RWPE1 (cell line): ENCODE measurements at regions not wholly inside any gene's neighbourhood (a gene's known extent, or its start where the extent isn't known, plus 50 kb on each side); places are given as distances from the start of the nearest gene placed in this dataset.
A peak's percentile ranks its signal among the peaks of the same experiment; 100 is the strongest.
"Not testable (repeated sequence)": the region's sequence is repeated elsewhere in the genome, so short reads cannot be mapped to it uniquely, and the experiment has no call there.

Experiments
- CTCF ChIA-PET: fragments of 350-600 bp; sonication (Branson Sonifier 250); formaldehyde crosslinking; extraction: SDS; loops from one replicate; lab custom pipeline; 2021; lab: Yijun Ruan, JAX
- POLR2A ChIA-PET: fragments of 400-600 bp; formaldehyde crosslinking; extraction: SDS; loops from one replicate; lab custom pipeline; 2020; ENCODE audit warnings: antibody characterized with exemption; ENCODE audit not compliant: low non-redundant PET; lab: Yijun Ruan, JAX
- DNase-seq: peaks from one replicate; pipeline ENCODE4 v3.0.0; 2012; ENCODE audit warnings: low spot score
- H3K27ac ChIP-seq: fragments of 450-650 bp; 2 replicates; pipeline ENCODE4 v1.5.1; 2017
- TF ChIP-seq, protein P1 (sequence below): fragments of 450-650 bp; conservative IDR thresholded peaks from 2 replicates; pipeline ENCODE4 v1.5.1; 2017; ENCODE audit warnings: low read depth, mild to moderate bottlenecking

DNA sequence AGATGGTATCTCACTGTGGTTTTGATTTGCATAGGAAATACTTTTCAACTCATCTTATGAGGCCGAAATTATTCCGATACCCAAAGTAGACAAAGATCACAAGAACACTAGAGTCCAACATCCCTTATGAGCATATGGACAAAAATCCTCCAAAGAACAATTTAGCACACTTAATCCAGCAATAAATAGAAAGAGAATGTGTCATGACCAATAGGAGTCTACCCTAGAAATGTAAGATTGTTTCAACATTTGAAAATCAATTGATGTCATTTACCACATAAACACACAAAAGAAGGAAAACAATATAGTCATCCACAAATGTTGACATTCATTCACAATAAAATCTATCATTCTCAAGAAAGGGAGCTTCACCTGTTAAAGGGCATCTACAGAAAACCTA is 307.8 kb upstream of the SMIM21 start:
- ChIA-PET POLR2A (no interaction called here), CTCF (no interaction called here)
- TF ChIP-seq, protein P1, sequence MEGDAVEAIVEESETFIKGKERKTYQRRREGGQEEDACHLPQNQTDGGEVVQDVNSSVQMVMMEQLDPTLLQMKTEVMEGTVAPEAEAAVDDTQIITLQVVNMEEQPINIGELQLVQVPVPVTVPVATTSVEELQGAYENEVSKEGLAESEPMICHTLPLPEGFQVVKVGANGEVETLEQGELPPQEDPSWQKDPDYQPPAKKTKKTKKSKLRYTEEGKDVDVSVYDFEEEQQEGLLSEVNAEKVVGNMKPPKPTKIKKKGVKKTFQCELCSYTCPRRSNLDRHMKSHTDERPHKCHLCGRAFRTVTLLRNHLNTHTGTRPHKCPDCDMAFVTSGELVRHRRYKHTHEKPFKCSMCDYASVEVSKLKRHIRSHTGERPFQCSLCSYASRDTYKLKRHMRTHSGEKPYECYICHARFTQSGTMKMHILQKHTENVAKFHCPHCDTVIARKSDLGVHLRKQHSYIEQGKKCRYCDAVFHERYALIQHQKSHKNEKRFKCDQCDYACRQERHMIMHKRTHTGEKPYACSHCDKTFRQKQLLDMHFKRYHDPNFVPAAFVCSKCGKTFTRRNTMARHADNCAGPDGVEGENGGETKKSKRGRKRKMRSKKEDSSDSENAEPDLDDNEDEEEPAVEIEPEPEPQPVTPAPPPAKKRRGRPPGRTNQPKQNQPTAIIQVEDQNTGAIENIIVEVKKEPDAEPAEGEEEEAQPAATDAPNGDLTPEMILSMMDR, result no peak
- DNase-seq, result no peak
- H3K27ac ChIP-seq, result no peak overlapping the region

DNA sequence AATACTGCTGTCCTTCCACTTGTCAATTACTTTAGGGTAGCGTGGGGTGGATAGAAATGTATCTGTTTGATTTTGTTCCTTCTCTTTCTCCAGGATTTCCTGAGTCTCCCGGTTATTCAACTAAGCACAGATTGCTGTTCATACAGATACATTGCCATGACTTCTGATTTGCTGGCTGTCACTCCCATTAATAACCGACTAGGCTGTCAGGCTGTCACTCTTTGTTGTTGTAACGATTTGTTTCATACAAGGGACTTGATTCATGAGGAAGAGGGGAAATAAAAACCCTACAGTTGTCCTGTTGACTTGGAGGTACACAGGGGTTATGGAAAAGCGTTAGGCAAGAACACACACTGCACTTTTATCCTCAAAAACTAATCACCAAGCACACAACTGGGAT is 302.7 kb upstream of the SMIM21 start:
- DNase-seq, result no peak
- TF ChIP-seq, protein P1, result no peak
- POLR2A ChIA-PET, result no interaction called here
- no peak overlapping the region for H3K27ac ChIP-seq
- CTCF ChIA-PET, result no interaction called here

DNA sequence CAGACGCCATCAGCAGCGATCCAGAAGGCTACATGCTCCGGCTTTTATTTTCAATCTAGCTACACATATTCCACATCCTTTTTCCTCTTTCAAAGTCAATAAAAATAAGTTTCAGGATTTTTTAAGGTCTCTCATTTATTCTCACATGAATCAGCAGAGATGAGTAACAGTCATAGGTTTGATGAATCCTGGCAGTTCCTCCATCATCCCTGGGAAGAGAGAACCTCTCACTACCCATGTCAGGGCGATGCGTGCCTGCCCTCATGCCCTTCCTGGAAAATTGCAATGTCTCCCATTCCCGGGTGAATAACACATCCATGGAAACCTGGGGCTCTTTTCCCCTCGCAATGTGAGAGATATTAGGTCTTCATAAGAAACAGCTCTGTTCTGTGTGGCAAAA is 301.1 kb upstream of the SMIM21 start:
- CTCF ChIA-PET, result interaction anchor here (0.7 kb wide), 1 partner anchor 126 kb away, joined by 3 read pairs; no protein-coding TSS in a partner anchor
- POLR2A ChIA-PET, result no interaction called here
- TF ChIP-seq, protein P1, result no peak

DNA sequence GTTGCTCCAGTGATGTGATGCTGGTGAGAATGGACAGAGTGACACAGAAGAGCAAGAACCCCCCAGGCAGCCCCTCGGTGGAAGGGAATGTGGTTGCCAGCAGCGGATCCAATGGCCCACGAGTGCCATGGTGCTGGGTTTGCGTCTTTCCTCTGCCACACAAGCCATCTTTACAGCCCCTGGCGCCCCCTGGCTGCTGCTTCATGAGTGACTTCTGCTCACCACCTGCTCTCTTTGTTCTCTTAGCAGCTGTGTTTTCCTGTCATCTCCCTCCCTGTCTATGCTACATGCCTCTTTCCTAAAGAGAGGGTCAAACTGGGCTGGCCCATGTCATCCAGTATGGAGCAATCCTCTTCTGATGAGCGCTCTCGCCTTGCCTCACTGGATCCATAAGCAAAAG is 300.0 kb upstream of the SMIM21 start:
- ChIA-PET POLR2A (no interaction called here), CTCF (interaction anchor here (0.6 kb wide), 1 partner anchor 938 kb away, joined by 3 read pairs; no protein-coding TSS in a partner anchor)
- DNase-seq, result peak; percentile 1
- TF ChIP-seq, protein P1, result peak; percentile 18; the same call in 1 of the 2 replicates
- no peak overlapping the region for H3K27ac ChIP-seq

More for the DNA sequence above, 301.1 kb upstream of the SMIM21 start:
- no peak for DNase-seq
- no peak overlapping the region for H3K27ac ChIP-seq

DNA sequence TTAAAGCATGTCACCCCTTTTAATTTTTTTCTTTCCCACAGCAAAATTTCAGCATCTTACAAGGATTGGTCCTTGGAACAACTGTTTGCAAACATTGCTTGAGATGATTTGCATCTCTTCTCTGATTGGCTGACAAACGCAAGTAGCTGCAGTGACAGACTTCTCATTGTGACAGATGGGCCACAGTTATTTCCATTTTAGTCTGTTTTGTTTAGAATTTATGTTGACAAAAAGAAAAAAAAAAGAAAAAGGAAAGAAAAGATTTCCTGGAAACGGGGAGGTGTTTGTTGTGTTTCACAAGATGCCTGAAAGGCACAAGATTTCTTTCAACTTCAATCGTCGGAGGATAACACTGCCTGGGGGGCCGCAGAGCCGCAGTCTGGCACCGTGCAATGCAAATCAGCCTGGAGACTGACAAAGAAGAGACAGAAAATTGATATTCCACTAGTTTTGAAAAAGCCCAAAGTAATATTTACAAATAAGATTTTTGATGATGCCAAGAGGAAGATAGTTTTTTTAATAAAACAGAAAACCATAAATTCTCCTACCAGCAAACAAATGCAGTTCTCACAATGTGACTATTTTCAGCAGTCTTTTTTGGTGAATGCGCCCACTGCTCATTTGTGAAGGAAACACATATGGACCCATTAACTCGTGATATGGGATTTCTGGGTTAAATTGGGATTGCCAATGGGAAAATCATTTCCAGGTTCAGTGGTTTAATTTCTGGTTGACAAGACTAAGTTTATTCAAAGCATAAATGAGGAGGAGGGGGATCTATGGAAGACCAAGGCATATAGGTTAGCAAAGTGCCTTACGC is 296.2 kb upstream of the SMIM21 start:
- CTCF ChIA-PET, result no interaction called here
- H3K27ac ChIP-seq, result no peak overlapping the region
- DNase-seq, result no peak
- POLR2A ChIA-PET, result no interaction called here
- TF ChIP-seq, protein P1, result no peak

DNA sequence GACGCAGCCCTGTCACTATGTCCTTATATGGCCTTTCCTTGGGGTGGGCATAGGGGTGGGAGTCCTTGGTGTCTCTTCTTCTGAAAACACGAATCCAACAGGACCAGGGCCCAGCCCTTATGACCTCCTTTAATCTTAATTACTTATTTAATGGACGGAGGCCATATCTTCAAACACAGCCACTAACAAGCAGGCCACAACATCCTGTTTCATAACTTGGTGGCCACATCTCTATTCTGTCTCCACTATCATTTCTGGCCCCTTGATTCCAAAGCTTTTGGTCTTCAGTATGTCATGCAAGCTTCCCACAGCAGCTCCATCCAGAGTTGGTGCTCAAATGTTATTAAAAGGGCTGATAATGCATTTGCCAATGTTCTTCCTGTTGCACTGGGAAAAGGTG is 287.3 kb upstream of the SMIM21 start:
- CTCF ChIA-PET, result interaction anchor here (0.7 kb wide), 1 partner anchor 504 kb away, joined by 3 read pairs; no protein-coding TSS in a partner anchor
- TF ChIP-seq, protein P1, result no peak
- DNase-seq, result no peak

DNA sequence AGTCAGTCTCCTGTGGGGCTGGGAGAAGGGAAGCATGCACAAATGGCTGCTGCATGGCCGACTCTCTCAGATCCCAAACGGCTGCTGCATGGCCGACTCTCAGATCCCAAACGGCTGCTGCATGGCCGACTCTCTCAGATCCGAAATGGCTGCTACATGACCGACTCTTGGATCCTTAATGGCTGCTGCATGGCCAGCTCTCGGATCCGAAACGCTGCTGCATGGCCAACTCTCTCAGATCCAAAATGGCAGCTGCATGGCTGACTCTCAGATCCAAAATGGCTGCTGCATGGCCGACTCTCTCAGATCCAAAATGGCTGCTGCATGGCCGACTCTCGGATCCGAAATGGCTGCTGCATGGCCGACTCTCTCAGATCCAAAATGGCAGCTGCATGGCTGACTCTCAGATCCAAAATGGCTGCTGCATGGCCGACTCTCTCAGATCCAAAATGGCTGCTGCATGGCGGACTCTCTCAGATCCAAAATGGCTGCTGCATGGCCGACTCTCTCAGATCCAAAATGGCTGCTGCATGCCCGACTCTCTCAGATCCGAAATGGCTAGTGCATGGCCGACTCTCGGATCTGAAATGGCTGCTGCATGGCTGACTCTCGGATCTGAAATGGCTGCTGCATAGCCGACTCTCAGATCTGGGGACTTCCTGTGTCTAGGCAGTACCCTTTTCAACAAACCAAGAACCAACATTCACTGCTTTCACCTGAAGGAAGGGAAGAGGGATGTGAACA is 284.8 kb upstream of the SMIM21 start:
- CTCF ChIA-PET, result not testable (repeated sequence)

More for the DNA sequence above, 287.3 kb upstream of the SMIM21 start:
- no peak overlapping the region for H3K27ac ChIP-seq
- POLR2A ChIA-PET, result no interaction called here

More for the DNA sequence above, 284.8 kb upstream of the SMIM21 start:
- POLR2A ChIA-PET, H3K27ac ChIP-seq, DNase-seq: not testable (repeated sequence)
